HG02571 (cell line): ENCODE measurements at regions not wholly inside any gene's neighbourhood (a gene's known extent, or its start where the extent isn't known, plus 50 kb on each side); places are given as distances from the start of the nearest gene placed in this dataset.

Experiments used
- ATAC-seq: cut with Tn5 transposase; IDR thresholded peaks from one replicate; pipeline ENCODE4 v1.9.1; 2021; ENCODE audit warnings: mild to moderate bottlenecking, moderate library complexity; ENCODE audit not compliant: unreplicated experiment

DNA sequence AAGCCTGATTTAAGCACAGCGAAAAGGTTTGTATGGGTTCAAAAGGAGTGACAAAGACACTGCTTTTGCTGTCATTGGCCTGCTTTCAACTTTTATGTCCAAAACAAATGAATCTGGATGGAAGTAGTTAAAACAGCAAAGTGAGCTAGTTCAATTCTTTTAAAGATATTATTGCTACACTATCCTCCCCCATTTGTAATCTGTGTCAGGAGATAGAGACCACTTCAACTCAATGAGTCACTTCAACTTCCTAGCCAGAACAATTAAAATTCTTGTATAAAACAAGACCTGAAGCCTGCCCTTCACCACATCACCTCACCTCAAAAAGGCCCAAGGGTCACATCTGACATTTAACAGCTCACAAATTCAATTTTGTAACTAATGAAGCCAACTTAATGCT is 364.1 kb upstream of the LYPLAL1 start:
- ATAC-seq = no peak

DNA sequence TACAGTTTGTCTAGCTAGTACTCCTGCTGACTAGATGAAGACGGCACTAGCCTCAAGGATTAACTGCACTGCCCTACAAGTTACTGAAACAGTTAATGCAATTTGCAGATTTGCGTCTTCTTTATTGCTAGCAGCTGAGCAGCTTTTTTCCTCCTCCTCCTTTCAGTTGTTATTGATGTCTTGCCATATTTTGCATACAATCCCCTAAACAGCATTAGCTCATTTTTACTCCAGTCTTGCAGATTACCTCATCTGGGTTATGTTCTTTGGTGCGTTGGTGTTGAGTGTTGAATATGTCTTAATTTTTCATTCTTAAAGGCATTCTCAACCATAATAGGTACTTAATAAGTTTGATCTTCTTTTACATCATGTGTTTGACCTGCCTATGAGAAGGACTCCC is 363.4 kb upstream of the LYPLAL1 start:
- ATAC-seq = no peak

DNA sequence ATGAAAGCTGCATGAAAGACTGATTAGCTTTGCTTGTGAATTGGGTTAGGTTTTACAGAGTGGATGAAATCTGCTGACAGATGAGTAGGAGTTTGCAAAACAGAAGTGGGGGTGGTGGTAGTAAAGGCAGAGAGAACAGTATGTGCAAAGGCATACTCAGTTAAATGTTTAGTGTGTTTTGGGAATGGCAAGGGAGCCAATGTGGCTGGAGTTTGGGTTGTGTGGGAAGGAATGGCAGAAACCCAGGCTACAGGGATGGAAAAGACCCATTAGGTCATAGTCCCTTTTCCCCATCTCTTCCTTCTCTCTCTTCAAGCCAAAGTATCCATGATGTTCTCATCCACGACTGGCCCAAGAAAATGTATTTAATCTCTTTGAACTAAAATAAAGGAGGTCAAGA is 362.2 kb upstream of the LYPLAL1 start:
- ATAC-seq = no peak

DNA sequence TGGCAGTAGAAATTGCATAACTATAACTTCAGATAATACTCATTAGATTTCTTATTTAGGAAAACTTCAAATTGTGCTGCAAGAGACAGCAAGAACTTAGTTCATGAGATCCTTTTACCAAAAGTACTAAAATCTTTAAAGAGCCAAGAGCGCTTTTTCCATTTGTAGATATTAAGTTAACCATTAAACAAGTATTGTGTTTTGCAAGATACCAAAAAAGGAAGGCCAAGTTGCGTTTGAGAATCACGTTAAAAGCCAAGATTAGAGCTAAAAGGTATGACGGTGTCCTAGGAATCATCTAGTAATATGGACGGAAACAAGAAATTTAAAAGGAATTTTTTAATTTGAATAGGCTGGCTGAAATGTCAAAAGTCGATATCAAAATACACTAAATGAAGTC is 361.3 kb upstream of the LYPLAL1 start:
- no peak for ATAC-seq

DNA sequence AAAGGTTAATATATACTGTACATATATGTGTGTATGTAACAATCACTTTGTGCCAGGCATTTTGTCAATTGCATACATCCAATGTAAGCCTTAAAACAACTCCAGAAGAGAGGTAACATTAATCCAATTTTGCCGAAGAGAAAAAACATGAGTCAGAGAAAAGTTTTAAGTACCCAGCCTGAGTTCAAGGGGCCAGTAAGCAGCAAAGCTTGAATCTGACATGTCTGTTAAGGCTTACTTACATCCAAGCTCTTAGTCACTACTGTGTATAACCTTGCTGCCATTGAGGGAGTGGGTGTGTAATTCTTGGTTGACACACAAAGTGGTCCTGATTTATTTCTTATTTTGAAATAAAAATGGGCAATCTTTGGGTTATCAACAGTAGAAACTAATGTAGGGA is 360.4 kb upstream of the LYPLAL1 start:
- ATAC-seq = no peak

DNA sequence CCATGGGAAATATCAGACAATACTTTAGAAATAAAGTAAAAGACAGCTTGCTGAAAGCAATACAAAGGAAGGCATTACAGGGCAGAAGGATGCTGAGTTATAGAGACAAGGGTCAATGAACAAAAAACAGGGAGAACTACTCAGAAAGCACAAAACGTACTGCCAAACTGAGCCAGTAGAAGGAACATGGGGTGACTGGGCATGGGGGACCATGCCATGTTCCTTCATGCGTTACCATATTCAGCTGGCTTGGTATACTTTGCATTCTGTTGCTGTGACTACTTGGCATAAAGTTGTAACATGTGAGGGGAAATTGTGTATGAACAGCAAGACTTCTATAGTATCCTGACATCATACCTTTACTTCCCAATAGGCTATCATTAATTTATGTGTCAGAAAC is 358.6 kb upstream of the LYPLAL1 start:
- no peak for ATAC-seq

DNA sequence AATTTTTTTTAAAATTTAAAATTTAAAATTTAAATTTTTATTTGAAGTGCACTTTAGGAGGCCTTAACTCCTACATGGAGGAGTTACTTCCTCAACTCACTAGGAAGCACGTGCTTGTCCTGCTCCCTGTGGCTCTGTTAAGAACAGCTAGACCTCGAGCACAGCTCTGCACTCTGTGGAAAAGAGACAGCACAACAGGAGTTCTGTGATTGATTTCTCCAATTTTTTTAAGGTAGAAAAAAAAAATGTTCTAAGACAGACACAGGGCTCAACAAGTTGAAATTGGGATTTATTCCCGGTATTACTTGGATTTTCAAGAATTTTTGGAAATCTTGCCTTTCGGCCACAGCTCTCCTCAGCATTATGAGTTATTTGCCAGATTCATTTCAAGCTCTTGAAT is 356.6 kb upstream of the LYPLAL1 start:
- ATAC-seq = no peak

DNA sequence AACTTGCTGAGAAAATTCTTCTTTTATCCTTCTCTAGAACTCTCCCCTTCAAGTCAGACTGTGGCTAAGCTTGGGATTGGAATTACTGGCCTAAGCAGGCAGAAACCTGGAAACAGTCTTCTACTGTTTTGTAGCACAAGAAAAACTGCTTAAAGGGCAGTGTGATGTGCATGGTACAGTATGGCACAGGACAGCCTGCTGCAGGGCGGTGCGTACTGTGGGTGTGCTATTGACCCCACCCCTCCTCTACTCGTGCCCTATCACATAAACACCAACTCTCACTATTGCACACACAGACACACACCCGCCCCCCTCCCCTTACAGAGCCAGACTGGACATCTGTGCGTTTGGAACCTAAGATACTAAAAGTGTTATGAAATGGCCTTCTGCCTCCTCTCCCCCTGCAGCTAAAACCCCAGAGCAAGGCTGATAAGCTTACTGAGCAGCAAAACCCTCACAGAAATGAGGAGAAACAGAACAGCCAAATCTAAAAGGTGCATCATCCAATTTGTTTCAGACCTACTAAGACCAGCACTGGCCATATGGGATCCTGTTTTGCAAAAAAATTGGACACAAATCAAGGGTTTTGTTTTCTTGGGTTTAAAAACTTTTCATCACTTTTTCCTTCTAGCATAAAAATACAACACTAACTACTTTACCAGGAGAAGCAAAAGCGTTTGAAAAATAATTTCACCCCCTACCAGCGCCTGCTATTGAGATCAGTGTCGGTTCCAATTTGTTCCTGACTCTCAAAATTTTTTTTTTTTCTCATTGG is 355.8 kb upstream of the LYPLAL1 start:
- no peak for ATAC-seq

DNA sequence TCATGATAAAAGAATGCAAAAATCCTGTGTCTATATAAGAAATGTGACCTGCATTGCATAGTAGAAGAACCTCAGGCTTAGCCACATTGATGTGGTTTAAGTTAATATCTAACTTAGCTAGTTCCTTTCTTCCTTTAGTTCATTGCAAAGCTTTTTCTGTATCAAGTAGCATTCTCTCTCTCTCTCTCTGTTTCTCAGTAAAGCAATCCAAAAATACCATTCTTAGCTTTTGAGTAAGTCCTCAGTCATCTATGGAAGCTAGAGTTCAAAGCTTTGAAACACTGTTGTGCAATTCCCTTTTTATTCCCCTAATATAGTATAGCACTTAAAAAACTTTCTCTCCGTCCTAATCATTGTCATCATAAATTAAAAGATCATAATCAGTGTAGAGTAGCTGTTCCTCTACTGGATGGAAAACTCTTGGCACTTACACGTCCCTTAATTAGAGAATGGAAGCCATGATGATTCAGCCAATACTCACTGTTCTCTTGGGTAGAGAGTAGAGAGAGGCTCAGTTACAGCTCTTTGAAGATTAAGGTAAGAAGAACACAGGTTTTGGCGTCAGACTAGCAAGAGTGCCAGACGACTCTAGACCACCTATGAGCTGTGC is 350.3 kb upstream of the LYPLAL1 start:
- ATAC-seq = no peak

DNA sequence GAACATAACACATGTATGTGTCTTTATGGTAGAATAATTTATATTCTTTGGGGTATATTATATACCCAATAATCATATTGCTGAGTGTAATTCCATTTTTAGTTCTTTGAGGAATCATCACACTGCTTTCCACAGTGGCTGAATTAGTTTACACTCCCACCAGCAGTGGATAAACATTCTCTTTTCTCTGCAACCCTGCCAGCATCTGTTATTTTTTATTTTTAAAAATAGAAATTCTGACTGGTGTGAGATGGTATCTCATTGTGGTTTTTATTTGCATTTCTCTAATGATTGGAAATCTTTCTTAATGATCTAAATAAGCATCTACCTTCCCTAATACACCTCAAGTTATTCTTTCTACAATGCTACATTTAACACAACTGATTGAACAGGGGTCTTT is 346.2 kb upstream of the LYPLAL1 start:
- ATAC-seq = no peak

DNA sequence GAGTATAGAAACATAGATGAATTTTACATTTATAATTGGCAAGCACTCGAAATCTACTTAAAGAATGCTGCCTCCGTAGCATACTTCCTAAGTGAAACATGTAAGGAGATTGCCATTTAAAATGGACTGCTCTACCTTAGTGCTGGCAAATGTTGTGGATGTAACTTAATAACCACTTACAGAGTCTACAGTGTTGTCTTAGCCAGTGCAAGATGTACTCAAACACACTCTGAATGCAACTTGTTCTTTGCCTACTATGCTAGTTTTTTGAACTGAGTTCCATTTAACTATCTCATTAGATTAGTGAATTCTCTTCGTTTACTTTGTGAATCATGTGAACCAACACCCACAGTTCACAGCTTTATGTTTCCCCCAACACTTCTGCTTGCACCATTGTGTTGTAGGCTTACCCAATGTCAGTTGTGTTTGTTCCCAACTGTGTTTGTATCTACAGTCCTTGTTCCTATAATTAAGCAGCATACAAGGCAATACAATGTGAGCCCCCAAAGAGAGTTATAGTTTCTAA is 345.5 kb upstream of the LYPLAL1 start:
- no peak for ATAC-seq

DNA sequence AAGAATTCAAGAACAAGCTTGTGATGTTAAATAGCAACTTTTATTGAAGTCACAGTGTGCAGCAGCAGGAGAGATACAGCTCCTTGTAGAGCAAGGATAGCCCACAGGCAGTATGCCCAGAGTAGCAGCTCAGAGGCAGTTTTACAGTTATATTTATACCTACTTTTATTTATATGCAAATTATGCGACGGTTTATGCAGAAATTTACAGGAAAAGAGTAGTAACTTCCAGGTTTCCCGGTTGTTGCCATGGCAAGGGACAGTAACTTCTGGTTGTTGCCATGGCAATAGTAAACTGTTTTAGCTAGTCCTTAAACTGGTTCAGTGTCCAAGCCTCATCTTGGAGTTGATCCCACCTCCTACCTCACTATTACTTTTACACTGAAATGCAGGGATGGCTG is 344.6 kb upstream of the LYPLAL1 start:
- no peak for ATAC-seq

DNA sequence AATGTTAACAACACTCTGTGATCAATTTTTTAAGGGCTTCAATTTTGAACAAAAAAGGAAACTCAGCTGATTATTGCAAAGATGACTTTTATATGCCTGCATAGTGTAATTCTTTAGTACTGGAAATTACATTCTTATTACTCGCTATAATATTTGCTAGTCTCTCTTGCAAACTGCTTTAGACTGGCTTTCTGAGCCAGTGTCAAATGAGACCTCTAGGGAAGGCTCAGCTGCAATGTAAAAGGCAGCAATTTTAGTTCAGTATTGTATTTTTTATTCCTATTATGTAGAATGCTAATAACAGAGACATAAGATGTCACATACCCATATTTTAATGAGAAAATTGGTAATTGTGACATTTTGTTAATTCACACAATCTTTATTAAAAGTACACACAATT is 338.1 kb upstream of the LYPLAL1 start:
- ATAC-seq = no peak

DNA sequence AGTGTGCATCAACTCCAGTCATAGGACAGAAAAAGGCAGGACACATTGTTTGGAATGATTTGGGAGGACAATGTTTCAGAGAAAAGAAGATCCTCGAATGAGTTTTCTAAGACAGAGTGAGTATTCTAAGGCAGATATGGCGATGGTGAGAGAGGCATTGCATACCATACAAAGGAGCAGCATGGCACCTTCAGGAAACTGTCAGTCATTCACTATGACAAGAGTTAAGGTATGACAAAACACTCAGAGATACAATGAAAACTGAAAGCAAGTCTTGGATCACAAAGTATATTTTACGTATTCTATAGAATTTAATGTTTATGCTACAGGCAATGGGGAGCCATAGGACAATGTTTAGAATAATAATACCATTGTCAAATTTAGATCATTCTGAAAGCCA is 337.4 kb upstream of the LYPLAL1 start:
- ATAC-seq = no peak

DNA sequence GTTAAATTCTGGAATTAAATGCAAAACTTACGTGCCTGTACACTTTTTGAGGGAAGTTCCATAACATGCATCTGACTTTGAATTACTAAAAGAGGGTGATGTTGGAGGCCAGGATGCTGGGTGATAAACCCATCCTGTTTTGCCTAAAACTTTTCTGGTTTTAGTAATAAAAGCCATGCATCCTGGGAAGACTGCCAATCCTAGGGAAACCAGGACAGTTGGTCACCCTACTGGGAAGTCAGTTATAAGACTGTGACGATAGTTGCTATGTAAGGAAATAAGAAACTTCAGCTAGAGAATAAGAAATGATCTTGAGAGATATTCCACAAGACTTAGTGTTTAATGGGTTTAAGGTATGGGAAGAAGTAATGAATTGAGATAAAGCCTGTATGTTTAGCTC is 336.6 kb upstream of the LYPLAL1 start:
- no peak for ATAC-seq

DNA sequence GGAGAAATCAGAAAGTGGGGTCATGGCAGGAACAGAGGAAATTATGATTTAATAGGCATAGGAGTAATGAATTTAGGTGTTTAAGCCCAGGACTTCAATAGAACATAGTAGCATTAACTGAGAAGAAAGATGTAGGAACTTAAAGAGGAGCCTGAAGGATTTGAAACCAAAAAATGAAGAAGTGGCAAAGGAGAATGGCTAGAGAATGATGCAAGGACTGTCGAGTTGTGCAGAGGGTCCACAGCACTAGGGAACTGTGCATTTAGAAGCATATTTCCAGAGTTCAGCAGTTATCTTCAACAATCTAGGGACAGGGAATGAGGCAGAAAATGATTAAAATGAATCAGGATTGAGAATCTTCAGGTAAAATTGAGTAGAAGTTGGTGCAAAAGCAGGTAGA is 328.1 kb upstream of the LYPLAL1 start:
- ATAC-seq = no peak

DNA sequence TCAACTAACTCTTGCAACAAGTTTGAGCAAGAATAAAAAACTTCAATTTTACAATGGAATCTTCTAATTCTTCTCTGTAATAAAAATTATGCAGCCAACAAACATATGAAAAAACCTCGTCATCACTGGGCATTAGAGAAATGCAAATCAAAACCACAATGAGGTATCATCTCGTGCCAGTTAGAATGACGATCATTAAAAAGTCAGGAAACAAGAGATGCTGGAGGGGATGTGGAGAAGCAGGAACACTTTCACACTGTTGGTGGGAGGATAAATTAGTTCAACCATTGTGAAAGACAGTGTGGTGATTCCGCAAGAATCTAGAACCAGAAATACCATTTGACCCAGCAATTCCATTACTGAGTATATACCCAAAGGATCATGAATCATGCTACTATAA is 327.5 kb upstream of the LYPLAL1 start:
- ATAC-seq = no peak

DNA sequence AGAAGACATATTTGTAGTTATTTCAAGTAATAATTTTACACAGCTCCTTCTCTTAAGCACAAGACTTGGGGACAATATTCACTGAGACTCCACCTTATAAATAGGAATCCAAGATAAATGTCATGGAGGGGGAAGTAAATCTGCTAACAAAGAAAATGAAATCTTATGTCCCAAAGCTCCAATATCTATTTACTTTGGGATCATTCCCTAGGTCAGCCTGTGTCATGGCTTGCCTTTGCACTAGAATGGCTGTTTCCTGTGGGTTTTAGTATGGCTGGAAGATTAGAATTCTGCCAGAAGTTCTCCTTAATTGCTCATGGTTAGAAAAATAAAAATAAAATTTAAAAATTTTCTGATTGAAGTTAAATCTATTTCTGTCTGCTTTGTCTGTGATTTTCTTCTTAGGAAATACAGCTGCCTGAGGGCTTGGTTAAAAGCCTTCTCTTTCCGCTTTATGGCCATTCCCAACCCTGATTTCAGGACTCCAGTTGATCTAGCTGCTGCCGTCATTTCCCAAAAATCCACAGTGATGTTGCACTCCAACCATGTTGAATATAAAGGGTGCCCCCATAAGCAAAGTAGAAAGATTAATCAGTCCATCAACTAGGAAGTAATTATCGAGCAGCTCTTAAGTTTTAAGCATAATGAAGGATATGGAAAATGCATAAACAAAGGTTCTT is 326.4 kb upstream of the LYPLAL1 start:
- ATAC-seq = no peak

DNA sequence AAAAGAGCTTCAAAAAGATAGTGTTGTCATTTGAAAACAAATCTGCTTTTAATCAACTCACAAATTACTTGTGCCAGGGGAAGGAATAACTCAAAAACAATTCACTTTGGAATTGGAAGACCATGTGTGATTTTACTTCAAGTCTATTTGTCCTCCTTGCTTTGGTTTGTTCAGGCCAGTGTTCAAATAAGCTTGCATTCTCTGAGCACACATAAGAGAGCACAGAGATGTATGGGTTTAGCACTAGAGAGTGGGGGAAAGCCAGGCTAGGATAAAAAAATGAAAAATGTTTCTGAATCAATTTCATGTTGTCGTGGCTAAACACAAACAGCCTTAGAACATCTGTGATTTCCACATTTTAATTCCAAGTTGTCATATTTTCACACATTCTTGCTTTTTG is 325.7 kb upstream of the LYPLAL1 start:
- no peak for ATAC-seq

DNA sequence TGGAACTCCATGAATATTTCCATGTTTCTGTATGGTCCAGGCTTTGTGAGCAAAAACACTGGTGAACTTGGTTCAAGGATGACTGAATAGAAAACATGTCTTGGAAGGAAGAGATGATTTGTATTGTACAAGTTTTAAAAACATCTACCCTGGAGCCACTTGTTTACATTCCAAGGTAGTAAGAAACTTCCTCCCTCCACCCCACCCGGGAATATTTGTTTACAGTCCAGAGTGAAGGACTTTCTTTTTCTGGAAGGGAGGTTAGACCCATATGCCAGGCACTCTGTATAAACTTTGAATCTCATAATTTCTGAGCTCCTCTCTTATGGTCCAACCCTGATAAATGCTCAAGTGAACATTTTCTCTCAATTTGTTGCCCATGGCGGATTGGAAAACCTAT is 323.3 kb upstream of the LYPLAL1 start:
- ATAC-seq = no peak

DNA sequence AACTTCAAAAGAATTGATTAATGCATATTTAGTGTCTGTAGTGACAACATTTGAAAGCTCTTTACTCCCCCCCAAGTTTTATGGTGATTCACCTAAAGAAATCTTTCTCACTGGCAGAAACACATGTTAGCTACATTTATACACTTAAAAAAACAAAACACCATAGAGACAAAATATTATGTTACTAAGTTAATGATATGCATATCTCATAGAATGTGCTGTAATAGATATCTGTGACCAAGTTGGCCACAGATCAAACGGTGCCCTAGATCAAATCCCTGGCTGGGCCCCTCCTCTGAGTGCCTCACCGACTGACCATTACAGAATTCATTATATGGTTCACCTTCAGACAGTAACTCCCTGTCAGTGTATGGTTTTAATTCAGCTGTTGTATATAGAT is 322.1 kb upstream of the LYPLAL1 start:
- ATAC-seq = no peak

DNA sequence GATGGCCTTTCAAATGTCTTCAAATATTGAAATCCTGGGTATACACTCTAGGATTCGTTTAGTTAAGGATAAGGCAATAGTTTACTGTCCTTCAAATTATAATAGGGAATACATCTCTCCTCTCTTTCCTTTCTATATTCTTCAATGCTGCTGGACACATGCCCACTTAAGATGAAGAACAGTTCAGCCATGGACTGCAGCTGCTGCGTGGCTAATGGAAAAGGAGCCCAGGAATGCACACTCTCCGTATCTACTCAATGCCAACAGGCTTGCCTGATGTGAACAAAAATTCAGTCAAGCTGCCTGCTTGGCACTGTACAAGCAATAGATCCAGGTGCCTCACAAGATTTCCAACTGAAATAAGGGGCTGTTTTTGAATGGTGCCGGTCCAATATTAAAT is 321.2 kb upstream of the LYPLAL1 start:
- ATAC-seq = no peak
